Choroid plexus epithelial cell (primary cell): ENCODE measurements at regions not wholly inside any gene's neighbourhood (a gene's known extent, or its start where the extent isn't known, plus 50 kb on each side); places are given as distances from the start of the nearest gene placed in this dataset.

Experiments used
- DNase-seq: peaks from one replicate; pipeline ENCODE4 v3.0.0-alpha.2; 2010; ENCODE audit warnings: low read depth
- H3K4me3 ChIP-seq: 2 replicates; pipeline ENCODE4 v1.5.1; 2011; ENCODE audit warnings: low read depth, mild to moderate bottlenecking, control low read depth, low read length, moderate library complexity
- CTCF ChIP-seq: conservative IDR thresholded peaks from 2 replicates; pipeline ENCODE4 v1.5.1; 2011; ENCODE audit warnings: low read depth, mild to moderate bottlenecking, control low read depth, inconsistent platforms, low read length, moderate library complexity

- no peak for DNase-seq
- no peak overlapping the region for H3K4me3 ChIP-seq
- no peak for TF ChIP-seq CTCF
Measured at GRCh38 chr6:130761286-130761685, 65.9 kb upstream of the SMLR1 start.

- TF ChIP-seq CTCF = no peak
- no peak for DNase-seq
Measured at GRCh38 chr6:130765181-130765727, 62.0 kb upstream of the SMLR1 start.

GRCh38 chr6:130766239-130767144 lies 60.7 kb upstream of the SMLR1 start:
- no peak for TF ChIP-seq CTCF
- H3K4me3 ChIP-seq = no peak overlapping the region
- DNase-seq = no peak

More at GRCh38 chr6:130765181-130765727, 62.0 kb upstream of the SMLR1 start:
- no peak overlapping the region for H3K4me3 ChIP-seq

GRCh38 chr6:130769861-130770260 lies 57.3 kb upstream of the SMLR1 start:
- no peak for DNase-seq
- no peak overlapping the region for H3K4me3 ChIP-seq
- TF ChIP-seq CTCF = no peak

GRCh38 chr6:130771741-130772140 lies 55.5 kb upstream of the SMLR1 start:
- no peak for DNase-seq
- no peak for TF ChIP-seq CTCF
- H3K4me3 ChIP-seq = no peak overlapping the region

- H3K4me3 ChIP-seq = no peak overlapping the region
- TF ChIP-seq CTCF = no peak
- DNase-seq = no peak
Measured at GRCh38 chr6:130773860-130774259, 53.3 kb upstream of the SMLR1 start.

GRCh38 chr6:130775411-130776012 lies 51.7 kb upstream of the SMLR1 start:
- H3K4me3 ChIP-seq = no peak overlapping the region
- no peak for DNase-seq
- no peak for TF ChIP-seq CTCF
